ENCODE measurements at regions not wholly inside any gene's neighbourhood (a gene's known extent, or its start where the extent isn't known, plus 50 kb on each side); places are given as distances from the start of the nearest gene placed in this dataset.
"Not testable (repeated sequence)": the region's sequence is repeated elsewhere in the genome, so short reads cannot be mapped to it uniquely, and the experiment has no call there.

DNA sequence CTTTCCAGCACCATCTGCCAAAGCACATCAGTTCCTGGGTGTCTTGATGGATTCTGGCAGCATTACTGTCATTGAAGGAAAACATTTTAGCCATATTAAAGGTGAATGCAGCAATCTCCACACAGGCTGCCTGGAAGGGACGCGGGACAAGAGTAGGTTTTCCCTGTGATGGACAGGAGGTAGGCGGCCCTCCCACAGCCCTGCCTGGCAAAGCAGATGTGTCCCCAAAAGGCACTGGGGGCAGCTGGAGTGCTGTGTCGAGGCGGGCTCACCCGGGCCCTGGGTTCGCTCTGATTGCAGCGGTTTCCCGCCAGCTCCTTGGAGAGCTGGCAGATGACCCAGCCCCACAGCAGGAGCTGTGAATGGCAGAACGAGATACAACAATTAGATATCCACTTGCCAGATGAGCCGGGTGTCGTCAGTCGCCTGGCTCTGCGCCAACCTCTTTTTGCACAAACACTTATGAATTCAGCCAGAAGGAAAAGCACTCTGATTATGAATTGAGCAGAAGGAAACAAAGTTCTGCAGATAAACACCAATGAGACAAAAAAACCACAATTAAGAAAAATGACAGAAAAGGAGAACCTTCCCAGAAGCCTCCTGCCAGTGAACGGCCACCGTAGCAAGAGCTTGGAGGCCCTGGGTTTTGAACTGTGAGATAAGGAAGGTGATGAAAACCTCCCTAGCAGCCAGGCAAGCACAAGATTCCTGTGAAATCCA is 64.9 kb upstream of the ZNF195 start:
- not testable (repeated sequence) for TF ChIP-seq CTCF (IDR thresholded peaks at IDR 0.05 in 8 of 11, conservative IDR thresholded peaks at IDR 0.05 in 3 of 11); POLR2A (IDR thresholded peaks at IDR 0.05)

Measured in spleen (tissue), 7 donors.